ENCODE measurements at regions not wholly inside any gene's neighbourhood (a gene's known extent, or its start where the extent isn't known, plus 50 kb on each side); places are given as distances from the start of the nearest gene placed in this dataset.
A peak's percentile ranks its signal among the peaks of the same experiment; 100 is the strongest.

DNA sequence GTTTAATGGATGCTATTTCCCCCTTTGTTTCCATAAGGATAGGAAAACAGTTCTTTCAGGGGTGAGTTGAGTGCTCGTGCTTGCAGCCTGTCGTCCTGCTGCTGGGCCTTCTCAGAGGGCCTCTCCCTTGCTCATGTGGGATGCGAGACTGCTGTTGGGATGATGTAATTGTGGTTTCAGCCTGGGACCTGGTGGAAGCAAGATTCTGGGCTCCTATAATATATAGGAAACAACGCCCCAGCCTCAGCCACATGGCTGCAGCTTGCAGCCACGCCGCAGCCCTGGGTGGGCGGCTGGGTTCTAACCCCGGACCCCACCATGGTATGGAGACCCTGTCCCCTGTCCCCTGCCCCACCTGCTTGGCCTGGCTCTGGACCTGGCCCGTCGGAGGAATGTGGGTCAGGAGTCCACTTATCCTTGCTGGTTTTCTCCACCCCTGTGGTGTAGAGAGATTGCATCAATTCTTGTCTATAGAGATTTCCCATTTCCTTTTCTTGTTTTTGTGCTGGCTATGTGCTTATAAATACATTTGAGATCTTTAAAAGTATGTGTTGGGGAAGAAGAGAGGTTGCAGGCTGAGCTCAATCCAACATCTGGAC lies 357.8 kb downstream of the SIPA1L2 start:
- DNase-seq: no peak

DNA sequence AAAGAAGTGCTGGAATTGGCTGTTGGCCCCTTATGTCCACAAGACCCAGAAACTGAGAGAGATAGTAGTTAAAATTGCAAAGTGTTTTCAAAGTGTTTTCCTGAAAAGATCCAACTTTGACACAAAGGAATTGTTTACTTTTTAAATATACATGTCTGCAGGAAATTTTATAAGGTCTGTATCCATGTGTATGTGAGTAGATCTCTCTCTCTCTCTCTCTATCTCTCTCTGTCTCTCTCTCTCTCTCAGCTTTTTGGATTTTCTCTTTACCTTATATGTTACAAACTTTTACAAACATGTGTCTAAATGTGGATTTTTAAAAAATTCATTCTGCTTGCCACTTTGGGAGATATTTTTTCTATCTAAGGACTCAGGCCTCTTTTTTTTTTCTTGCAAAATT lies 358.6 kb downstream of the SIPA1L2 start:
- DNase-seq: no peak

DNA sequence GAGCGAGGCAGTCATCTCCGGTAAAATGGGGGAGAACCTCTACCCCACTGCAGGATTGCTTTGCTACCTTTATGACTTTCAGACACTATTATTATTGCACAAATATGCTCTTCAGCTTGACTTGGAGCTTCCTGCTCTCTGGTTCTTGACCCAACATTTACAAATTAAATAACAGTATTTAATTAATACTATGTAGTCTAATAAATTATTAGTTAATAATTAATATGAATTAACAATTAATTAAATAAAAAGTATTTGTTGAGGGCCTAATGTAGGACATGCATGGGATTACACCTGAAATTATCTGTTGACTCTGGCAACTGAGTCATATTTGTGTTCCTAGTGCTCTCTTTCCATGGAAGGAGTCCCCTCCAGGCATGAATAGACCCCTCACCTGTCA lies 359.9 kb downstream of the SIPA1L2 start:
- no peak for DNase-seq

DNA sequence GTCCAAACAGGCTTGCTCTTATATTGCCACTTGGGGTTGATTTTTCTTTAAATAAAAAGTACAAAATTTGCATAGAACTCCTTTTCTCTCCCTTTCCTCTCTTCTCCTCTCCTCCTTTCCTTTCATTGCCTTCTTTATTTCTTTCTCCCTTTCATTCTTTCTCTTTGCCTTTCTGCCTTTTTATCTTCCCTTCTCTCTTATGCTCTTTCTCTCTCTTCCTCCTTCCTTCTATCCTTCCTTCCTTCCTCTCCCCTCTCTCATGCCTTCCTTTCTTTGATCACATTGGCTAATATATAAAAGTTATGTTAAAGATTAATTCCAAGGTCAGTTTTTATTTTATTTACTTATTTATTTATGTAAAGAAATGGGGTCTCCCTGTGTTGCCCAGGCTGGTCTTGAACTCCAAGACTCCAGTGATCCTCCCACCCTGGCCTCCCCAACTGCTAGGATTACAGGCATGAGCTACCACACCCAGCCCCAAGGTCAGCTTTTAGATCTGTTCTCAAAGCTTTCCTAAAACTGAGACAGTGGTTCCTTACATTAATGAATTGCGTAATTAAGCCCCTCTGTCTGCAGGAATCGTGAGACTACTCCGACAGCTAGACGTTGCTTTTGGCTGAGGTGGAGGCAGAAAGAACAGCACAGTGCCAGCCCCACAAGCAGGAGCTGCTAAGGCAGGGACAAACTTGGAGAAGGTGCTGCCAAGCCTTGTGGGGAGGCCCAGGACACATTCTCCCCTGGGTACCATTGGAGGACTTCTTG lies 361.9 kb downstream of the SIPA1L2 start:
- no peak for DNase-seq

DNA sequence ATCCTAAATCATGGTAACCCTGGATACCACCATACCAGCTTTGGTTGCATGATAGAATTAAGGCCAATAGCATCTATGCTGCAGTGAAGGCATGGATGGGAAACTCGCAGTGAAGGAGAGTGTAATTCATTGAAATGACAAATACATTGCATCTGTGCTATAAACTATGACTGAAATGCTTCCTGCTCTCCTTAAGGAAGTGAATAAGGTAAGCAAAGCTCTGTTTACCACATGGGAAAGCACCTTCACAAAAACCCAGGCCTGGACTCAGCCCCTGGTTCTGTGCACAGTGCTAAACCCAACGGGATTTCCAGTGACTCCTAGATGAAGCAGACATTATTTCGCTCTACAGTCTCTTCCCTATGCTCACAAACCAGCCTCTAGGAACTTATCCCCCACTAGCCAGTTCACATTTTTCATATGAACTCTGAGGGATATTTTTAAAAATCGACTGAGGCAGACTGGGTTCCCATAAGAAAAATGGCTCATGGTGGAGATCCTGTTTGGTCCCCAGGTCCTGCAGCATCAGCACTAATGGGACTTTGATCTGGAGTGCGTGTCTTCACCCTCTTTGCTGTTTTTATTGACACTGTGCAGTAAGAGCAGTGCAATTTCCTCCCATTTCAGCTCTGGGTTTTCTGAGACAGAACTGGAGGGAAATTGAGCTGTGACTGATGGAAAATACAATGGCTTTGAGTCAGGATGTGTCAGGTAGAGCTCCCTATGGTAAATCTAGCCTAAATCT lies 362.7 kb downstream of the SIPA1L2 start:
- DNase-seq: no peak

DNA sequence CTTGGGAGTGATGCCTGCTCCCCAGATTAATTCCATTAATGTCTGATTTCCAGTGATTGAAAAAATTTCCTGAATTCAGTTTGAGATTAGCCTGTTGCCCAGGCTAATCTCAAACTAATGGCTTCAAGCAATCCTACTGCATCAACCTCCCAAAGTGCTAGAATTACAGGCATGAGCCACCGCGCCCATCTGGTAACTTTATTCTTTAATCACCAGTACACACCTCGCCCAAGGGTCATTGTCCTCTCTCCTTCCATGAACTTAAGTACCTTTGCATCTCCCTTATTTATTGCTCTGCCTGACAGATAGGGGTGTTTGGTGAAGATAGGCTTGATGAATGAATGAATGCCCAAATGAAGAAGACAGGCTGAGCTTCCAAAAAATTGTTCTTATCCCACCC lies 366.5 kb downstream of the SIPA1L2 start:
- DNase-seq: no peak

DNA sequence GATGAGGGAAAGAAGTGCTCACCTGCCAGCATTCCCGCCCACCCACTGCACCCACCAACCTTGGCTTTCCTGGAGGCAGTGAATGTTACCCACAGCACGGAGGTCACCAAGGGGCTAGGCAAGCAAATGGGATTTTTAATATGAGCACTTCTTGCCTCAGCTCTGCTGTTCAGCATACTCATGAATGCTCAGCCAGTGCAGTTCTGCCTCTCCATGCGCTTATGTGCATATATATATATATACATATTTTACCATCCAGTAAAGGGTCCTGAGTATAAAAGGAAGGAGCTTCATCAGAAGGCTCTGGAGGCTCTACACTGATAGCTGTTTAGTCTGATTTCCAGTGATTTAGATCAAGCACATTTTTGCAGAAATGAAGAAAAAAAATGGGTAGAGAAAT lies 366.9 kb downstream of the SIPA1L2 start:
- DNase-seq: no peak

DNA sequence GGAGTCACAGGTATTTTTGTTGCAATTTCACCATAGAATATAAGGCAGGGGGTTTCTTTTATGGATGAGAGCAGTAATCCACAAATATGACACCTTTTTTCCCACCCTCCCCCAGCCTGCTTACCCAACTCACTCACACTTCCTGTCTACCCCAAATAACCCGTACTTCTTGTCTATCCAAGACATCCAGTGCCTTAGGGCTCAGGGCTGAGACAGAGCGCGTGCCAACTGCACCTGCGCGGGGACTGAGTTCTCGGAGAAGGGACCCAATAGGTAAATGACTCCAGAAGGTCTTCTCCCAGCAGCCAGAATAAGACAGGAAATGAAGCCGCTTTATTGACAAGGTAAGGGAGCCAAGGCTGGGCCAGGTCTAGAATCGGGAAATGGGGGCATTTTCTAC lies 369.1 kb downstream of the SIPA1L2 start:
- no peak for DNase-seq

DNA sequence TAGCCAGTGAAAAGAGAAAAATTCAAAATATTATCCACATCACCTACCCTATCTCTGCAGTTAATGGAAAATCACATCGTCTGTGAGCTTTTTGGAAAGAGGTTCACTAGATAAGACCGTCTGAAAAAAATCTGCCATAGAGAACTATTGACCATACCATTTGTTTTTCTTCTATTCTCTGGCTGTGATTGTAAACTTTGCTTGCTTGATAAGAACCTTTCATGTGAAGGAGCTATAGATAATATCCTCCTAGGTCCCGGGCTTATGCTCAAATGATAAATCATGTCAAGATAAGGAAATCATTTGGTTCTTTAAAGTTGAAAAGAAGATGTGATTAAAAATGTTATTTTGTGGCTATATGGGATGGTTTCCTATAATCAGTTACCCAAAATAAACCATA lies 369.9 kb downstream of the SIPA1L2 start:
- no peak for DNase-seq

DNA sequence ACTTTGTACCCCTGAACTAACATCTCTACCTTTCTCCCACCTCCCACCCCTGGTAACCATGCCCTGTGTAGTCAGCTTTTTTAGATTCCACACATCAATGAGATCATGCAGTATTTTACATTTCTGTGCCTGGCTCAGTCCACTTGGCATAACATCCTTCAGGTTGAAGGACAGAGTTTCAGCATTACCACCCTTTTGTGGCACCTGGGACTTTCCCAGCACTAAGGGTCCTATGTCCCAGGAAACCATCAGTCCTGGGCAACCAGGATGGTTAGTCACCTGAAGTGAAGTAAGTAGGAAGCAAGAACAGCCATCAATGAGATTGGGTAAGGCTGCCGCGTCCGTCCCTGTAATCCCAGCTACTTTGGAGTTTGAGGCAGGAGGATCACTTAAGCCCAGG lies 370.6 kb downstream of the SIPA1L2 start:
- DNase-seq: no peak

DNA sequence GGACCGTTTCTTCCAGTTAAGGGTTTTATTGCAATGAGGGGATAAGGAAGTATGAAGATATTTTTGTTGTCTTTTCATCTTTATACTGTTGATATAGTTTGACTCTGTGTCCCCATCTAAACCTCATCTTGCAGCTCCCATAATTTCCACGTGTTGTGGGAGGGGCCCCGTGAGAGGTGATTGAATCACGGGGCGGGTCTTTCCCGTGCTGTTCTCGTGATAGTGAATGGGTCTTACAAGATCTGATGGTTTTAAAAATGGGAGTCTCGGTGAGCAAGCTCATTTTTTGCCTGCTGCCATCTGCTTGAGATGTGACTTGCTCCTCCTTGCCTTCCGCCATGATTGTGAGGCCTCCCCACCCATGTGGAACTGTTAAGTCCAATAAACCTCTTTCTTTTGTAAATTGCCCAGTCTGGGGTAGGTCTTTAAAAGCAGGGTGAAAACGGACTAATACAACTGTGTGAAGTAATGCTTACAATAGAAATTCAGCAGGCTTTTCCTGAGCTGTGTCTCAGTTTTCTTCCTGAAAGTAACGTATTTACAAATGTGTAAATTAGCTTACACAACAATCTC lies 377.3 kb downstream of the SIPA1L2 start:
- no peak for DNase-seq

DNA sequence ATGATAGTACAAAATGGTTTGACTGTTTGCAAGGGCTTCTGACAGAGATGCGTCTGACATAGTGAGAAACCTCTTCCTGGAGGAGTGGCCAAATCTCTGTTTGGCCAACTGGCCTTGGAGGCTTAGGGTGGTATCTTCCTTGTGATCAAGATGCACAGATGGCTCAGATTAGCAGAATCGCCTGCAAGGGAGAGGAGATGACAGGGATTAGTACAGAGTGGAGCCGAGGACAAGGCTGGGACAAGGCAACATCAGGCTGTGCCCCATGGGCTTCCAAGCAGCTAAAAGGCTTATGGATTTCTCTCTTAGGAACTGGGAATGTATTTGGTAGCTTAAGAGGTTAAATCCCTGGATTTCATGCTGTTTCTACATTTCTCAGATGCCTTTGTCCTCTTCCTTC lies 379.1 kb downstream of the SIPA1L2 start:
- no peak for DNase-seq

DNA sequence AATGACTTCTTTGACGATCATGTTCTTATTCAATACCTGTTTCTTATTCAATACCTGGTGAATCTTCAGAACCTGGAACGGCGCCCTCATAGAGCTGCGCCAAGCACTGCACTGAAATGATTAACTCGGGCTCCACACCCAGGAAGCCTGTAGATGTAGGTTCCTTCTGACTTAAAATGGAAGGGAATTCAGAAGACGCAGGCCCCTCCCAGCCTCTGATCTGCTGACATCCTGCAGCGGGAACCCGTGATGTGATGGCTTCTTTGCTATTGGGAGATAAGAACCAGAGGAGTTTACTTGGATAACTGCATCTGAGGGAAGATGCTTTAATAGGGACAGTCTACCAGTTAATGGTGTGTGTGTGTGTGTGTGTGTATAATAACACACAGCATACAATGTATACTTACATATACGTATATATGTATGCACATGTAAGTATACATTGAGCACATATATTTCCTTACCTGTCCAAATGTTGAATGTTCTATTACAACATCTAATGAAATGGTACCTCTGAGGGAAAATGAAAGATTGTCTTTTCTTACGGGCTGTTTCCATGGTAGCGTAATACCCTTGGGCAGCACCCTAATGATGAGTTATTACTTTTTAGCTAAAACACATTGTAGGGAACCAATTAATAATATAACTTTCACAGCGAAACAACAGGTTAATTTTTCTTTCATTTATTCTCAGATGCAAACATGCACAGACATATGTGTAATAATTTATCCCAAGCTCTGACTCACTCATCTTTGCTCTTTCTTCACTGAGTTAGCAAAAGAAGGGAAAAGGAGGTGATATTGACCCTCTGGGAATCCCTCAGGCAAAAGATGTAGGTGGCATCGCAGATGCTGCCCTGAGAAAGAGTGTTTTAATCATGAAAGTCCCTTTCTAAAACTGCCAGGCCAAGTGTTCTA lies 379.8 kb downstream of the SIPA1L2 start:
- DNase-seq: no peak

DNA sequence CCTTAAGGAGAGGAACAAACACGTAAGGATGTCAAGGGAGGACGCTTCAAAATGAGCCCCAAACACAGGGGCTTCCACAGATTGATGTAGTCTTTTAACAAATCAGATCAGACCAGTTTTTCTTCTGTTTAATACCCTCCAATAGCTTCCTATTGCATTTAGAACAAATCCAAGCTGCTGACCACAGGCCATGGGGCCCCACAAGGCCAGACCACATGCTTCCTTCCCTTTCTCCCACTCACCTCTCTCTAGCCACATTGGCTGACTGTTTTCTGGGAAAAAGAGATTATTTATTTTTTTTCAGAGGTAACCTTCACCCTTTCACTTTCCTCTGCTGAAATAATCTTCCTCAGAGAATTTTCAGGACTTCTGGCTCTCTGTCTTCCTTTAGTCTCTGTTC lies 380.6 kb downstream of the SIPA1L2 start:
- no peak for DNase-seq

DNA sequence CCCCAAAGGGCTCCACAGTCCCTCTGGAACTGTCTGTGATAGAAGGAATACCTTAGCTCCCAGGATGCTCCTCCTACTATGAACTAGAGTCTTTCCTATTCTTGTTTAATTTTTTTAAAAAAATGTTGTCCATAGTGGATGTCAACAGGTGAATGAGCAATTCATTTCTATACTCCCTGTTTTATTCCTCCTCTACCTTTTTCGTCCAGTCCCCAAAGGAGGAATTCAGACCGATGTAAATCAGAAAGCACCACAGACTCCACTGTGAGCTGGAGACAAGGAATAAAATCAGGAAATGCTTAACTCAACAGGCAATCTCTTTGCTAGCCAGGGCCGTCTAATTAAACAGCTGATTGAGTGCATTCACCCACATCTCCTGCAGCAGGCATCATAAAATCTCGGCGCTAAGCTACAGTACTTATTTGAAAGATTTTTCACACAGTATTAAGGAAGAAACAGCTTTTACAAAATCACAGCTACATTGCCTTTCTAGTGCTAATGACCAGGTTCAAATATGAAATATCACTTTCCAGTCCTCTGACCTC lies 381.6 kb downstream of the SIPA1L2 start:
- DNase-seq: no peak

DNA sequence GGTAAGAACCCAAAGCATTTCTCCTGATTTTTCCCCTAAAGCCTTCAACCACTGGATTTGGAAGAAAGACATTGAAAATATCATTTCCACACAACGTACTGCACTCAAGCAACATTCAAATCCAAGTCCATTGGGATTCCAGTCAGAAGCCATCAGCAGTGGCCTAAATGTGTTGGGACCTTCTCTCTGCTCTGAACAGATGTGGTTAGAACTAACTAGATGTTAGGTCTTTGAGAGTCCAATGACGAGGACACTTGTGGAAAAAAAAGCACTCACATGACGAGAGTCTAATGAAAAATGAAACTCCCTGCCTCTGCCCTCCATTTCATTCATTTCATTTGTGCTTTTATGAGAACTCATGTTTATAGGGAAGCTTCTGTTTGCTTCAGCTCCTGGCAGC lies 382.3 kb downstream of the SIPA1L2 start:
- DNase-seq: no peak

DNA sequence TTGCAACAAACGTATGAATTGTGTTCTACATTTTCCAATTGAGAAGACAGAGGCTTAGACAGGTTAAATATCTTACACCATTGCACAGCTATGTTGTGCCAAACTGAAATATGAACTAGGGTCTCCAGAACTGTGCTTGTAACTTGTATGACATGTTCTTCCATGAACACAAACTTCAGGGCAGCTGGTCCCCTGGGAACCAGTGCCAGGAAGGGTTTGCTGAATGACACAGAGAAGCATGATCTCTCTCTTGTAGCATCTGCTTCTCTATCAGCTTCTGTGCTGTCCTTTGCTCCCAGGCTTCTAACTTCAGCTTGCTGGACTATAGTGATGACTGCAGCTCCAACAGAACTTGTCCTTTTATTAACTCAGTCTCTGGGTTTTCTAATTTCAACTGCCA lies 385.5 kb downstream of the SIPA1L2 start:
- no peak for DNase-seq

DNA sequence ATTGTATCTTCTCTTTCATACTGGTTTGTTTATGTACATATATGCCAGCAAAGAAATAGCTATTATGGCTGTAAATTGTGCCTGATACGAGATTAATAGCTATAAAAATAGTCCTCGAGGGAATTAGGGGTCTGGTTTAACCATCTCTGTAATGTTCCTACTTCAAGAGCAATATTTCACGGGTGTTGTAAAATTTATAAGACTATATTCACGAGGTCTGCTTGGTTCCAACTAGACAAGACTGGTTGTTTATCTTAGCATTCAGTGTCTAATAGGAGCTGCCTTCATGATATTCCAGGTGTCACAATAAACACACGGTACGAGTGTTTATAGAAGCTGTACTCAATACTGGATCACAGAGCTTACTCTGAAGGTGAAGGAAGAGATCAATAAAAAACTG lies 389.9 kb downstream of the SIPA1L2 start:
- no peak for DNase-seq

DNA sequence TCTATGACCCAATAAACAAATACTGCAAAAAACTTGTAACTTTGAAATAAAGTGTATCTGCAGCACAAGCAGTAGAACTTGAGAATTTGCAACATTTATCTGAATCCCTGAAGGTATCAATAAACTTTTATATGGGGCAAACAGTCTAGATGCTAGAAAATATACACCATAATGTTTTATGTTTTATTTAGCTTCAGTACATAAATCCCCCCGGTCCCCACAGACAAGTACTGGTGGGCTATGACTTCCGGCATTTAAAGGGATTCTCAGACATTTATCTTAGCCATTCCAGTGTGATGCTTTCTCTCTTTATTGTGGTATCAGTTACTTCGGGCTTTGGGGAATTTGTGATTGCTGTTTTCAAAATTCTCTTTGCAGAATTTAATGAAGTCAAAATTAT lies 390.4 kb downstream of the SIPA1L2 start:
- DNase-seq: no peak

DNA sequence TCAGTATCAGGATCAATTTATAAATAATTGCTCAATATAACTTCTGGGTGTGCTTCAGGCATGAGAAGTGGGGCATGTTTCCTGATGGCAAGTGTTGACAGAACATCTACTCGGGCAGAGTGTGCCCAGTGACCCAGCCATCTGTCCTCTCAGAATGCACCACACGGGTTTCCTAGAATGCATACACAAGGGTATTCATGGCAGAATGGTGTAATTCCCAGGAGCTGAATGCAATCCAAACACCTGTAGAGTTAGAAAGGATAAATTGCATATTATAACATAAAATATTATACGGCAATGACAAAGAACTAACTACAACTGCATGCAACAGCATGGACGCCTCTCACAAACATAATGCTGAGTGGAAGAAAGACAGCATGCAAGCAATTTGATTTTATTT lies 391.9 kb downstream of the SIPA1L2 start:
- no peak for DNase-seq

DNA sequence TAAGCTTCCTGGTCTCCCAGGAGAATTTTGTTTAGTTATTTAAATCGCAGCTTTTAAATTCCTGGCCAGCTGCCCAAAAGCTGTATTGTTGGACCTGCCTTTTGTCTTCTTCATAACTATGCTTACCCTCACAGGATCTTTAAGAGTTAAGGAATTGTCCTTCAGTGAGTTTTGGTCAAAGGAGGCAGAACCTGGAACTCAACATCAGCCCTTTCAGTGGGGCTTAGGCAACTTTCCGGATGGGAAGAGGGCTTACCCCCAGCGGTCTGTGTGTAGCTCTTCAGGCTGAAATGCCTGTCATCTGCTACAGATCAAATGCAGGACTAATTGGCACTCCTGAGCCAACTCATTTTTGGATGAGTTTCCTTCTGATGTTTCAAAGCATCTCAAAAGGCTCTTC lies 402.6 kb downstream of the SIPA1L2 start:
- no peak for DNase-seq

DNA sequence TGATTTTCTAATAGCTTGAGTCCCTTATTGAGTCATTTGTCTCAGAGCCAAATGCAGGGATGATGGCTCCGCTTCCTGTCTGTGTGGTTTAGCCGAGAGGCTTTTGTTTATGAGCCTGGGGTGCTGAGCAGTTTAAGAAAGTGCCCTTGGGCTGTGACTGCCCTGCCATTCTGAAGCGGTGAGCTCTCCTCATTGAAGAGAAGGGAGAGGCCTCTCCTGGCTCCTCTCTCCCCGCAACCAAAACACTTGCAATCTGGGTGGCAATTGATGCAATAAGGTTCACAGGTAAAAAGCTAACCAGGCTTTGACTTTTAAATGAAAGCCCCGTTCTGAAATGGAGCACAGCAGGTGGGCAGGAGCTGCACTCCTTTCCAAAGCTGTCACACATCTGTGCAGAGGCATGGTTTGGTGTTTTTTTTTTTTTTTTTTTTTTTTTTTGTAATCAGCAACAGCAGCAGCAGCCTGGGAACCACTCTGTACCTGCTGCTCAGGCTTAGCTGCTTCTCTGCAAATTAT lies 403.7 kb downstream of the SIPA1L2 start:
- DNase-seq: peak; percentile 62
